ENCODE measurements at regions not wholly inside any gene's neighbourhood (a gene's known extent, or its start where the extent isn't known, plus 50 kb on each side); places are given as distances from the start of the nearest gene placed in this dataset.
"Not testable (repeated sequence)": the region's sequence is repeated elsewhere in the genome, so short reads cannot be mapped to it uniquely, and the experiment has no call there.

- Histone ChIP-seq H2AFZ (ENCODE audit: low read depth, low read length, severe bottlenecking) (no peak overlapping the region), H3K4me3 (ENCODE audit: insufficient read depth, low read length, poor library complexity, severe bottlenecking) (no peak overlapping the region), H3K79me2 (ENCODE audit: insufficient read depth, low read length) (no peaks in the 10 kb centered on the region), H3K9ac (ENCODE audit: low read length) (no peak overlapping the region), H4K20me1 (ENCODE audit: low read depth, low read length) (no peaks in the 10 kb centered on the region), H3K9me3 (ENCODE audit: insufficient read depth, low read length) (no peaks in the 10 kb centered on the region), H3K36me3 (ENCODE audit: low read length) (no peaks in the 10 kb centered on the region), H3K4me2 (ENCODE audit: low read depth, low read length, poor library complexity, severe bottlenecking) (no peak overlapping the region), H3K27me3 (ENCODE audit: low read length) (no peaks in the 10 kb centered on the region), H3K9me2 (replicated peaks; ENCODE audit: insufficient read depth, low read length) (no peaks in the 10 kb centered on the region), H3K27ac (ENCODE audit: low read depth, low read length) (no peak overlapping the region), H3F3A (ENCODE audit: insufficient read depth) (no peaks in the 10 kb centered on the region)
- TF ChIP-seq EZH2phosphoT487 (conservative IDR thresholded peaks at IDR 0.05; ENCODE audit: low read length) (no peak), CTCF (IDR thresholded peaks at IDR 0.05; ENCODE audit: insufficient read depth, low read length, poor library complexity, severe bottlenecking) (no peak)
Measured at GRCh38 chr3:13187593-13187992, 114.4 kb upstream of the IQSEC1 start.

- H3K4me2 ChIP-seq (ENCODE audit: low read depth, low read length, poor library complexity, severe bottlenecking), result no peak overlapping the region
- H4K20me1 ChIP-seq (ENCODE audit: low read depth, low read length), result no peaks in the 10 kb centered on the region
- no peaks in the 10 kb centered on the region for H3K79me2 ChIP-seq (ENCODE audit: insufficient read depth, low read length)
- no peak overlapping the region for H3K9ac ChIP-seq (ENCODE audit: low read length)
- no peaks in the 10 kb centered on the region for H3K27me3 ChIP-seq (ENCODE audit: low read length)
- TF ChIP-seq EZH2phosphoT487 (conservative IDR thresholded peaks at IDR 0.05; ENCODE audit: low read length) (no peak), CTCF (IDR thresholded peaks at IDR 0.05; ENCODE audit: insufficient read depth, low read length, poor library complexity, severe bottlenecking) (no peak)
- no peaks in the 10 kb centered on the region for H3K9me3 ChIP-seq (ENCODE audit: insufficient read depth, low read length)
- no peak overlapping the region for H3K4me3 ChIP-seq (ENCODE audit: insufficient read depth, low read length, poor library complexity, severe bottlenecking)
- H3K9me2 ChIP-seq (replicated peaks; ENCODE audit: insufficient read depth, low read length), result no peaks in the 10 kb centered on the region
- H3K36me3 ChIP-seq (ENCODE audit: low read length), result no peaks in the 10 kb centered on the region
- H3F3A ChIP-seq (ENCODE audit: insufficient read depth), result no peaks in the 10 kb centered on the region
- H3K27ac ChIP-seq (ENCODE audit: low read depth, low read length), result no peak overlapping the region
- H2AFZ ChIP-seq (ENCODE audit: low read depth, low read length, severe bottlenecking), result no peak overlapping the region
Measured at GRCh38 chr3:13186435-13186815, 113.2 kb upstream of the IQSEC1 start.

GRCh38 chr3:13185737-13186434 is 112.7 kb upstream of the IQSEC1 start:
- no peaks in the 10 kb centered on the region for H3K9me2 ChIP-seq (replicated peaks; ENCODE audit: insufficient read depth, low read length)
- no peaks in the 10 kb centered on the region for H3K36me3 ChIP-seq (ENCODE audit: low read length)
- H3K9ac ChIP-seq (ENCODE audit: low read length), result no peak overlapping the region
- H3K4me3 ChIP-seq (ENCODE audit: insufficient read depth, low read length, poor library complexity, severe bottlenecking), result no peak overlapping the region
- no peak overlapping the region for H3K4me2 ChIP-seq (ENCODE audit: low read depth, low read length, poor library complexity, severe bottlenecking)
- H3F3A ChIP-seq (ENCODE audit: insufficient read depth), result no peaks in the 10 kb centered on the region
- H3K27me3 ChIP-seq (ENCODE audit: low read length), result no peaks in the 10 kb centered on the region
- H3K79me2 ChIP-seq (ENCODE audit: insufficient read depth, low read length), result no peaks in the 10 kb centered on the region
- H3K27ac ChIP-seq (ENCODE audit: low read depth, low read length), result no peak overlapping the region
- no peak overlapping the region for H2AFZ ChIP-seq (ENCODE audit: low read depth, low read length, severe bottlenecking)
- no peak for TF ChIP-seq CTCF (IDR thresholded peaks at IDR 0.05; ENCODE audit: insufficient read depth, low read length, poor library complexity, severe bottlenecking)
- no peak for TF ChIP-seq EZH2phosphoT487 (conservative IDR thresholded peaks at IDR 0.05; ENCODE audit: low read length)
- H3K9me3 ChIP-seq (ENCODE audit: insufficient read depth, low read length), result no peaks in the 10 kb centered on the region
- H4K20me1 ChIP-seq (ENCODE audit: low read depth, low read length), result no peaks in the 10 kb centered on the region

- H3K9ac ChIP-seq (ENCODE audit: low read length); H4K20me1 ChIP-seq (ENCODE audit: low read depth, low read length); H2AFZ ChIP-seq (ENCODE audit: low read depth, low read length, severe bottlenecking); H3K36me3 ChIP-seq (ENCODE audit: low read length); H3K9me2 ChIP-seq (replicated peaks; ENCODE audit: insufficient read depth, low read length); H3K4me3 ChIP-seq (ENCODE audit: insufficient read depth, low read length, poor library complexity, severe bottlenecking); H3K27me3 ChIP-seq (ENCODE audit: low read length); H3K79me2 ChIP-seq (ENCODE audit: insufficient read depth, low read length); H3F3A ChIP-seq (ENCODE audit: insufficient read depth); H3K4me2 ChIP-seq (ENCODE audit: low read depth, low read length, poor library complexity, severe bottlenecking); H3K27ac ChIP-seq (ENCODE audit: low read depth, low read length): not testable (repeated sequence)
- peaks cover 14% of the 10 kb centered on the region; the same call in 1 of the 2 replicates for H3K9me3 ChIP-seq (ENCODE audit: insufficient read depth, low read length)
Measured at GRCh38 chr3:13179582-13180210, 106.5 kb upstream of the IQSEC1 start.

All from SU-DHL-6 (cell line).